Liver (tissue), 3 donors: ENCODE measurements at regions not wholly inside any gene's neighbourhood (a gene's known extent, or its start where the extent isn't known, plus 50 kb on each side); places are given as distances from the start of the nearest gene placed in this dataset.

Experiments used
- ATF3 ChIP-seq: IDR thresholded peaks from 2 replicates; pipeline ENCODE4 v1.6.1; 2016; ENCODE audit warnings: antibody characterized with exemption
- CTCF ChIP-seq: fragments of 150-350 bp; IDR thresholded peaks from 2 replicates; pipeline ENCODE4 v1.5.1; 2017; ENCODE audit warnings: improper control_type of control experiment, low read depth, low read length; ENCODE audit not compliant: missing input control
- FOXA1 ChIP-seq: IDR thresholded peaks from 2 replicates; pipeline ENCODE4 v1.6.1; 2016; ENCODE audit warnings: antibody characterized with exemption
- GABPA ChIP-seq, 2 donors: IDR thresholded peaks in 1 of 2; conservative IDR thresholded peaks in 1 of 2; 2 replicates each; pipeline ENCODE4 v1.6.1; 2016; ENCODE audit warnings: antibody characterized with exemption in 2 of 2, mild to moderate bottlenecking in 1 of 2, moderate library complexity in 1 of 2
- HNF4G ChIP-seq: IDR thresholded peaks from 2 replicates; pipeline ENCODE4 v1.6.1; 2016; ENCODE audit warnings: antibody characterized with exemption
- SP1 ChIP-seq: IDR thresholded peaks from 2 replicates; pipeline ENCODE4 v1.6.1; 2018; ENCODE audit warnings: antibody characterized with exemption, mild to moderate bottlenecking
- YY1 ChIP-seq: IDR thresholded peaks from 2 replicates; pipeline ENCODE4 v1.6.1; 2016; ENCODE audit warnings: antibody characterized with exemption, mild to moderate bottlenecking
- TF ChIP-seq, protein P1 (sequence below): IDR thresholded peaks from 2 replicates; pipeline ENCODE4 v1.6.1; 2016; ENCODE audit warnings: antibody characterized with exemption
- donor health status: healthy.
- donor health status: healthy.

DNA sequence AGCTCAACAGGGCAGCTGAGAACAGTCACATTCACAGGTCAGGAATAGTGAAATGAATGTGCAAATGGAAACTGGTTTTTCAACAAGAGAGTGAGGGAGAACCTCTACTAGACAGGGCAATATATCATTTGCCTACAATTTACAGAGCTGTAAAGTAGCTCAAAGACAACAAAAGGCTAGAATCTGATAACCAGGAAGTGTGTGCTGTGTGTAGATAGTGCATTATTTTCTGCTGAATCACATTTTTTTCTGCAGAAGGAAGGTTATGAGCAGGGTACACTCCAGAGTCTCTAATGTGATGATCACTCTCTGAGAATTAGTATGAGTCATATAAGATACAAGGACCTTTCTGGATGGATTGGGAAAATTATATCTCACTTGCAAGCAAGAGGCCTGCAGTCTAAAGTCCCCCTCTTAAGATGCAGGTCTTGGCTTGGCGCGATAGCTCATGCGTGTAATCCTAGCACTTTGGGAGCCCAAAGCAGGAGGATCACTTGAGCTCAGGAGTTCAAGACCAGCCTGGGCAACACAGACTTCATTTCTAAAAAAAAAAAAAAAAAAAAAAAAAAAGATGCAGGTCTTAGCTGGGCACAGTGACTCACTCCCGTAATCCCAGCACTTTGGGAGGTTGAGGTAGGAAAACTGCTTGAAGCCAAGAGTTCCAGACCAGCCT lies 59.9 kb upstream of the COBL start:
- TF ChIP-seq CTCF (no peak), GABPA (IDR thresholded peaks at IDR 0.05 in 1 of 2, conservative IDR thresholded peaks at IDR 0.05 in 1 of 2) (no peak), ATF3 (no peak), SP1 (no peak), YY1 (no peak), FOXA1 (no peak), HNF4G (no peak)
- TF ChIP-seq, protein P1, sequence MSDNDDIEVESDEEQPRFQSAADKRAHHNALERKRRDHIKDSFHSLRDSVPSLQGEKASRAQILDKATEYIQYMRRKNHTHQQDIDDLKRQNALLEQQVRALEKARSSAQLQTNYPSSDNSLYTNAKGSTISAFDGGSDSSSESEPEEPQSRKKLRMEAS, result no peak
